GM13977 (cell line): ENCODE measurements at regions not wholly inside any gene's neighbourhood (a gene's known extent, or its start where the extent isn't known, plus 50 kb on each side); places are given as distances from the start of the nearest gene placed in this dataset.
"Not testable (repeated sequence)": the region's sequence is repeated elsewhere in the genome, so short reads cannot be mapped to it uniquely, and the experiment has no call there.

Source experiments
- DNase-seq: peaks from one replicate; pipeline ENCODE4 v3.0.0; 2012; ENCODE audit warnings: low spot score
- CTCF ChIP-seq: IDR thresholded peaks from 2 replicates; pipeline ENCODE4 v1.5.1; 2012; ENCODE audit warnings: mild to moderate bottlenecking, control low read depth; ENCODE audit not compliant: insufficient read depth; ENCODE audit errors: extremely low read depth, missing control alignments
- in situ Hi-C: fragments of 300-500 bp; cut with MboI; formaldehyde crosslinking; loops from one replicate; pipeline ENCODE4 v1.12.0; 2022; ENCODE audit warnings: low sequenced_read_pairs, low pct_unique_long_range_greater_than_20kb, mixed read lengths, inconsistent platforms; ENCODE audit not compliant: unreplicated experiment

GRCh38 chr2:7649461-7650228 is 732.4 kb downstream of the RNF144A start:
- in situ Hi-C loops, result no loop called here
- no peak for DNase-seq
- TF ChIP-seq CTCF, result no peak

- no peak for DNase-seq
- no peak for TF ChIP-seq CTCF
- in situ Hi-C loops, result no loop called here
These were observed 736.4 kb downstream of the RNF144A start for GRCh38 chr2:7653617-7654016.

GRCh38 chr2:7655629-7656028 is 738.4 kb downstream of the RNF144A start:
- no peak for TF ChIP-seq CTCF
- in situ Hi-C loops, result no loop called here
- DNase-seq, result no peak

GRCh38 chr2:7657526-7657925 is 740.3 kb downstream of the RNF144A start:
- in situ Hi-C loops, DNase-seq: not testable (repeated sequence)

- in situ Hi-C loops, result no loop called here
- TF ChIP-seq CTCF, result no peak
- no peak for DNase-seq
These were observed 741.3 kb downstream of the RNF144A start for GRCh38 chr2:7658486-7658885.

- in situ Hi-C loops, result no loop called here
- DNase-seq, result no peak
- no peak for TF ChIP-seq CTCF
These were observed 743.6 kb downstream of the RNF144A start for GRCh38 chr2:7660816-7661215.

GRCh38 chr2:7661502-7661901 is 744.3 kb downstream of the RNF144A start:
- in situ Hi-C loops, result no loop called here
- TF ChIP-seq CTCF, result no peak
- DNase-seq, result no peak
